ENCODE measurements at regions not wholly inside any gene's neighbourhood (a gene's known extent, or its start where the extent isn't known, plus 50 kb on each side); places are given as distances from the start of the nearest gene placed in this dataset.

DNA sequence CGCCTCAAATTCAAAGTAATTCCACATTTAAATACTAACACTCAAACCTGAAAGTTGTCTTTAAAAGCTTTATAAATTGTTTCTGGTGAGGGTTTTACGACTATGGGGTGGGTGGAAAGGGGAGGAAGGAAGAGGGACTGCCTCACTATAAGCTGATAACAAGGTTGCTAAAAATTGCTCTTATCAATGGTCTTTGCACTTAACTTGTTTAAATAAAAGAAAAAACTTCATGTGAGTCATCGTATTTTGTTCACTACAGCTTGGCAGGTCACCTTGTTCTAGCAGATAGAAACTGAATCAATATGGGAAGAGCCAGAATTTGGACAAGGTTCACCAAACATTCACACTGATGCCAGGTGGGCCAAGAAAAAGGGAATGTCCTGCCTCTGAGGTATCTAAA lies 129.2 kb downstream of the TES start:
- peak; percentile 44 for DNase-seq
- in situ Hi-C loops (cut with HindIII; ENCODE audit: low pct_ligation_motif_present, low pct_unique_long_range_greater_than_20kb, low sequenced_read_pairs), result no loop called here

DNA sequence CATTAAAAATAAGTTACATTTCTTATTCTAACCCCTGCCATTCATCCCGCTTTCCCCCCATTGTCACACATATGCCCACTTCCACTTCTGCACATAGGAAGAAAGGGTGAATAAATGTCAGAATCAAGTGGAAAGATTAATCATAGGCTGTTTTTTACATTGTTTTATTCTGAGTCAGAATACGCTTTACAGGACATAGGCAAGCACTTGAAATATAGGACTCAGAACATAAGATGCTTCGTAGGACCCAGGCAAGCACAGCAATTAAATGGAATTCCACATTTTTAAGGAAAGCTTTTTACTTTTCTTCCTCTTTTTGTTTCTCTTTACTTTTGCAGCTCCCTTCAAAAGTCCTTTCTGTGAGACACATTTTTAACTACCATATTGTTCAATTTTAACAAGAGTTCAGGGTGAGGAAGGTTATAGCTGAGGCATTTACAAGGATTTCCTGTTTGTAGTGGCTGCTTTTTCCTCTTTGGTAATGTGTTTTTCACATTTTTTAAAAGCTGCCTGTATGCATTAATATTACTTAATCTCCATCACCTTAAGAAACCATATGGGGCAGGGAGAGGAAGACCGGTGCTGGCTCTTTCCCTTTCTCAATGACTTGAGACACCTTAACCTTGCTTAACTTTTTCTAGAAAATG lies 130.0 kb downstream of the TES start:
- DNase-seq, result peak; percentile 82
- in situ Hi-C loops (cut with HindIII; ENCODE audit: low pct_ligation_motif_present, low pct_unique_long_range_greater_than_20kb, low sequenced_read_pairs), result no loop called here

DNA sequence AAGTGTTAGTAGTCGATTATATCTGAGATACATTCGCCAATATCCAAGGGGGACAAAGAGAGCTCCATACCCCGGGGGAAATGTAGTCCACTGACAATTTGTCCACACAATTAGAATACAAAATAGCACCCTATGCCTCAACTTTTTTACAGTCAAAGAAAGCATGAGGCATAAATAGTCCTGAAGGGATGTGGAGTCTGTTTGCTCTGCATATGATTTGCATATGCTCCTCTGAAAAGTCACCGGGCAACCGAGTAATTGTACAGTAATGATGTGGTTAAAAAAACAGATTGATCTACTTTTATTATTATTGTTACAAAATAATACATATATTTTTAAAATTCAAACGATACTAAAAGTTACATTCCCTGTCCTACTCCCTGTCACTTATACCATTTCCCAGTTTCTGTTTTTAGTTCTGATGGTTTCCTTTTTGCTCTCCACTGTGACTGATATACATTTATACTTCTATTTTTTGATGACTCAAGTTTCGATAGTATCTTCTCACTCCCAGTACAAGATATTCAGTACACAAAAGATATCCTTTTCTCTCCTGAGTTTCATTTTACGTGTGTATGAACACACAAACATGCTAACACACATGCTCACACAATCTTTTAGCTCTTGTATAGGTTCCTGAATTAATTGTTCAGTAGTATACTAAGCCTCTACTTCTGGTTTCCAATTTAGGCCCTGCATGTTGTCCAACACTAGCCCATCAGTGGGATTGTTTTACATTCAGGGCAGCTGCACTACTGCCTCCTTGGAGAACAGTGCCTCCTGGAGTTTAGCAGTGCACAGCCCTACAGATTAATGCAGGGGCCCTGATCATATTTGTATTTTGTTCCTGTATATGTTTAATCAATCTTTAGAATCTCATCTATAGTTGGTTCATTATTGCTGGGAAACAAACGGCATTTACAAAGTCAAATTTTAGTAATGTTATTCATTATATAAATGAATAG lies 130.9 kb downstream of the TES start:
- in situ Hi-C loops (cut with HindIII; ENCODE audit: low pct_ligation_motif_present, low pct_unique_long_range_greater_than_20kb, low sequenced_read_pairs), result no loop called here
- peak; percentile 68 for DNase-seq

DNA sequence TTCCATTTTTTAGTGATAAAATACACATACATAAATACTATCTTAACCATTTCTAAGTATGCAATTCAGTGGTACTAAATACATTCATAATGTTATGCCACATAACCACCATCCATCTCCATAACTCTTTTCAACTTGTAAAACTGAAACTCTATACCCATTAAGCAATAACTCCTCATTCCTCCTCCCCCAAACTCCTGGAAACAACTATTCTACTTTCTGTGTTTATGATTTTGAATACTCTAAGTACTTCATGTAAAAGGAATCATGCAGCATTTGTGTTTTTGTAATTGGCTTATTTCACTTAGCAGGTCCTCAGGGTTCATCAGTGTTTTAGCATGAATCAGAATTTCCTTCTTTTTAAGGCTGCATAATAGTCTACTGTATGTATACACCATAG lies 131.8 kb downstream of the TES start:
- in situ Hi-C loops (cut with HindIII; ENCODE audit: low pct_ligation_motif_present, low pct_unique_long_range_greater_than_20kb, low sequenced_read_pairs), result no loop called here
- DNase-seq, result no peak

DNA sequence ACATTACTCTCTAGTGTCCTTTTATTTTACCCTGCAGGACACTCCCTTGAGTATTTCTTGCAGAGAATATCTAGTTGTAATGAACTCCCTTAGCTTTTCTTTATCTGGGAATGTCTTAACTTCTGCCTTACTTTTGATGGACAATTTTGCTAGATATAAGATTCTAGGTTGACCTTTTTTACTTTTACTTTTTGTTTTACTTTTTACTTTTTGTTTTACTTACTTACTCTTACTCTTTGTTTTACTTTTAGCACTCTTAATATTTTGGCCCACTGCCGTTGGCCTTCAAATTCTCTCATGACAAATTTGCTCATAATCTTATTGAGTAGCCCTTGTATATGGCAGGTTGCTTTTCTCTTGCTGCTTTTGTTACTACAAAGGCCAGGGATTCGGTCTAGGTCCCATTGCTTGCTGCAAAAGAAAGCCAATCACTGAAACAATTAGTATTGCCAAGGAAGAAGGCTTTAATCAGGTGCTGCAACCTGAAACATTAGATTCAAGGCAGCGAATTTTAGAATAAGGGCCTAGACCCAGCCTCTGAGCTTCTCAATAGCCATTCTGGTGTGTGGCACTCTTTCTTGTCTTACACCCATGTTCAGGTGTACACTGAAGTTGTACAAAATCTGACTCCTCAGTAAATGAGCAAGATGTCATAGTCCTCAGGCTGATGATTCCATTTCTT lies 137.0 kb downstream of the TES start:
- no peak for DNase-seq
- in situ Hi-C loops (cut with HindIII; ENCODE audit: low pct_ligation_motif_present, low pct_unique_long_range_greater_than_20kb, low sequenced_read_pairs), result no loop called here

DNA sequence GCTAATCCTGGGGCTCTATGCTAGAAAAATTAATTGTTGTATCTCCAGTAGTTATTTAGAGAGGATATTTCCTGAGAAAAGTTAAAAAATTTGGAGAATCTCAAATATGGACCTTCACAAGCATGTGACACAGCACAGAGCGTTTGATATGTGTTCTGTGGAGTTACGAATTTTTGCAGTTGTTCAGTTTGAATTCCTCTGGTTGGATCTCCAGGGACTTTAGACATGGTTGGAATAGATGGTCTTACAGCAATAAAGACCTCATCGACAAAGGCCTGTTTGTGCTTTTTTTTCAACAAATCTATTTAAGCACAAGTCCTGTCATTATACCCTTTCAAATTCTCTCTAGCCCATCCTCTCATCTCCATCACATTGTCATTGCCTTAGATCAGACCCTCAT lies 138.0 kb downstream of the TES start:
- DNase-seq, result no peak
- in situ Hi-C loops (cut with HindIII; ENCODE audit: low pct_ligation_motif_present, low pct_unique_long_range_greater_than_20kb, low sequenced_read_pairs), result no loop called here

DNA sequence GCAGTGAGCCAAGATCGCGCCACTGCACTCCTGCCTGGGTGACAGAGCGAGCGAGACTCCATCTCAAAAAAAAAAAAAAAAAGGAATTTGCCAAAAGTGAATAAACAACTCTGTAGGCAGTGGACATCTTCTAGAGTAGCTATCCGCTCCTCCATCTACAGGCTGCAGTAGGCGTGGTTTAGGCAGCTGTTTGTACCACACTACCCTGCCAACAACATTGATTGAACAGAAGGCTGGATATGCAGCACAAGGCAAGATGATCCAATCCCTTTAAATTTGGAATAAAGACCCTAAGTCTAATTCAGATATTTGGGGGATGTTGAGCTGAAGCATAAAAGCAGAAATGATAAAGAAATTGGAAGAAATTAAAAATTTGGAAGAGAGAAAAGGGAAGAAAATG lies 141.6 kb downstream of the TES start:
- DNase-seq, result no peak
- in situ Hi-C loops (cut with HindIII; ENCODE audit: low pct_ligation_motif_present, low pct_unique_long_range_greater_than_20kb, low sequenced_read_pairs), result no loop called here

DNA sequence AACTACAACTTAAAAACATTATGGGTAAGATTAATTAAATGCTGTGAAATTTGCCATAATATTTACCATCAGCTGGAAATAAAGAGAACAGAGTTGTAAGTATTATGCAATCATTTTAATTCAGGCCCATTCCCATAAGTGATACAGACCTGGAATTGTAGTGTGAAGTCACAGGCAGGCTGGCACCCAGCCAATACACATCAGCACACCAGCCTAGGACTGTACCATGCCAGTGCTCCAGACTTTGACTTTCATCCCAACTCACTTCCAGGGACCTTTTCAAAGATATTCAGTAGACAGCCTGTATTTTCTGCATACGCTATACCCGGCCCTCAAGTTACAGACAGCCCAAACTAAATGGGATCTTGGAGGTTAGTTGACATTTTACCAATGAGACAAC lies 143.3 kb downstream of the TES start:
- in situ Hi-C loops (cut with HindIII; ENCODE audit: low pct_ligation_motif_present, low pct_unique_long_range_greater_than_20kb, low sequenced_read_pairs), result no loop called here
- no peak for DNase-seq

DNA sequence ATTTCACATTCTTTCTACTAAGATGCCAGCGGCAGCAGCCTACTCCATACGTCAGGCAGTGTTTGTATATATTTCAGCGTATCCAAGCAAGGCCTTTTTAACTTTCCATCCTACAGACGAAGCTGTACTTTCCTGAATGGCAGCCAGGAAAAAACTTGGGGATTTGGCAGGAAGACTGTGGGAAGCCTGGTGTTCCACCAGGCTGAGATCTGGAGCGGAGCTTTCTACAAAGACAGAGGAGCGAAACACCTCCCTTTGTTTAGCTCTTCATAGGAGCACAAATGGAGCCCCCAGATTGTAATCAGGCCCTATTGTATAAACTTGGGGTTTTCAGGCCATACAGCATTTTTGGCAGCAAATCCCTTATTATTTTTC lies 143.8 kb downstream of the TES start:
- no peak for DNase-seq
- in situ Hi-C loops (cut with HindIII; ENCODE audit: low pct_ligation_motif_present, low pct_unique_long_range_greater_than_20kb, low sequenced_read_pairs), result no loop called here

DNA sequence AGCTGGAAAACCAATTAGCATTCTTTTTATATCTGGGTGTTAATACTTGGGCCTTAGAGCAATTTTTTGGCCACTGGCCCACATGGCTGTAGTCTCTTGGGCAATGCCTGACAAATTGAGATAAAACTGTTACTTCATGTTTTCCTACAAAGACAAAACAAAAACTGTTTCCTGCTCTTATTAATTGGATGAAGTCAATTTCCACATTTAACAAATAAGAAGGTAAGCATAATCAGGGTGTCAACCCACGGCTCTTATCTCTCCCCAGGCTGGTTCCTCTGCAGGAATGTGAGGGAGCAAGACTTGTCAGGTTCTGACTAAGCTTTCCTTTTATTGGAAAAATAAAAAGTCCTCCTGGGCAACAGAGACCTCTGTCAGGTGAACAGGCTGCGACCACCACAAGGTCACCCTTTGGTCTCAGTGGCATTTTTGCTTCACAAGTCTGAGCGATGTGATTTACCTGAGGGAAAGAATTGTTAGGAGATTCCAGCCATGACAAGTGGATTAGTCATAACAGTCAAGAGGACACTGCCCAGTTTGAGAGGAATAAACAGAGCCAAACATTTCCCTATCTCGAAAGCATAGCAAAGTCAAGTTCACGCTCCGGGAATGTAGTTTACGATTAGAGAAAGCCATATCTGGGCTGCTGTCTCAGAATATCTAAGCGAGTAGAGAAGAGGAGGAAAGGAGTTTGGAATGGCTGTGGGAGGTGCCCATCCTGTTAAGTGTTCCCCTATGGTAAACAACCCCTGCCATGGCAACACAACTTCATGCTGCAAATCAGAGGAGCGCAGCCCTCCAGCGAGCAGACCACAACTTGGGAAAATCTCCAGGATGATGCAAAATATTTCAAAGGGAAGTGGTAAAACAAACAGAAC lies 144.4 kb downstream of the TES start:
- in situ Hi-C loops (cut with HindIII; ENCODE audit: low pct_ligation_motif_present, low pct_unique_long_range_greater_than_20kb, low sequenced_read_pairs), result no loop called here
- DNase-seq, result peak; percentile 99

DNA sequence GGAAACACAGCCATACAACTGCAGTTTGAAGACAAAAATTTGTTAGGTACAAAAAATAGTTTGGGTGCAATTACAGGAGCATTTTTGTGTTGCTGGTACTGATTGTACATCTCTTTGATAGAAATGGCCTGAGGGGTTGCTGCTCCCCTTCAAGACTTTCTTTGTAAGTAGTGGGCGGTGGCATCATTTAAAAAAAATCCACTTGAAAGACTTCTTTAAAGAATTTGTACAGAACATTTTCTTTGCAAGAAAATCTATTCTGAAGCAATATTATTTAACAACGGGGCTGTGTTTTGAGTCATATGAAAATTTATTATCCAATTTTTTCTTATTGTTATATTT lies 144.1 kb upstream of the CAV2 start:
- in situ Hi-C loops (cut with HindIII; ENCODE audit: low pct_ligation_motif_present, low pct_unique_long_range_greater_than_20kb, low sequenced_read_pairs), result no loop called here
- no peak for DNase-seq

DNA sequence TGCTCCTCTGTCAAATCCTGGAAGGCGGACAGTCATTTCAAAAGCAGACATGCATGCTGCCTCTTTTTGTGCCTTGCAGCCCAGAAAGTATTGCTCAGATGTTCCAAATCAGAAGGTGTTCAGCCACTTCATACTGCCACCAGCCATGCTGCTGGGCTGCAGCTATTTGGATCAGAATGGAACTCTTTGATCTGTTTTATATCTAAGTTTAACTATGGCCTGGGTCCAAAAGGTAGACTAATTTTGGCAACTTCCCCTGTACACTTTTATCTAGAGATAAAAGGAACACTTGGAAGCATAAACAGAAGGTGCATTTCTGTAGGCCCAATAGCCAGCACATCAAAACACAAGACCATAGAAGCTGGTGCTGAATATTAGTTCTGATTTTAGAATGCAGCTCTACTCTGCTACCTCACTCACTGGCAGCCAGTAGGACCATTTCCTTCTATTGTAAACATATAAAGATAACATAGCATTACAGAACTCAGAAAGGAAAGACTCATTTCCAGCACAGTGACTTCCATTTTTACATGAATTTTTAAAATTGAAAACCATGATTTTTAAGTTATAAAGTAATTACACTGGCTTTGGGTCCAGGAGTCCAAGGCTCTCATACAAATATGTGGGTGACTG lies 143.1 kb upstream of the CAV2 start:
- DNase-seq, result peak; percentile 21
- in situ Hi-C loops (cut with HindIII; ENCODE audit: low pct_ligation_motif_present, low pct_unique_long_range_greater_than_20kb, low sequenced_read_pairs), result no loop called here

DNA sequence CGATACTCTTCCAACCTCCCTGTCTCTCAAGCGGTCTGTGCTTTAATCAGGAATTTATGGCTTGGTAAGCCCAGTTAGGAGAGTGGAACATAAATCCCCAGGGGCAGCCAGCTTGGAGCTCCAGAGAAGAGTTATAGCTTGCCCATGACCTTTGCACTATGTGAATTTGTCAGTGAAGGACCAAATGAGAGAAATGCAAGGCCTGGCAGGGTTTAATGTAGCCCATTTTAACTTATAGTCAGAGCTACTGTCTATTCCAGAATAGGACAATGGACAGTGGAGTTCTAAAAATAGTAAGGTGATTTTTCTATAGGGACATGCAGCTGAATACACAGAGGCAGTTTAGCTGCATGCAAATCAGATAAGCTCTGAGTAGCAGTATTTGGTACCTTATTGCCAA lies 142.6 kb upstream of the CAV2 start:
- peak; percentile 26 for DNase-seq
- in situ Hi-C loops (cut with HindIII; ENCODE audit: low pct_ligation_motif_present, low pct_unique_long_range_greater_than_20kb, low sequenced_read_pairs), result no loop called here

DNA sequence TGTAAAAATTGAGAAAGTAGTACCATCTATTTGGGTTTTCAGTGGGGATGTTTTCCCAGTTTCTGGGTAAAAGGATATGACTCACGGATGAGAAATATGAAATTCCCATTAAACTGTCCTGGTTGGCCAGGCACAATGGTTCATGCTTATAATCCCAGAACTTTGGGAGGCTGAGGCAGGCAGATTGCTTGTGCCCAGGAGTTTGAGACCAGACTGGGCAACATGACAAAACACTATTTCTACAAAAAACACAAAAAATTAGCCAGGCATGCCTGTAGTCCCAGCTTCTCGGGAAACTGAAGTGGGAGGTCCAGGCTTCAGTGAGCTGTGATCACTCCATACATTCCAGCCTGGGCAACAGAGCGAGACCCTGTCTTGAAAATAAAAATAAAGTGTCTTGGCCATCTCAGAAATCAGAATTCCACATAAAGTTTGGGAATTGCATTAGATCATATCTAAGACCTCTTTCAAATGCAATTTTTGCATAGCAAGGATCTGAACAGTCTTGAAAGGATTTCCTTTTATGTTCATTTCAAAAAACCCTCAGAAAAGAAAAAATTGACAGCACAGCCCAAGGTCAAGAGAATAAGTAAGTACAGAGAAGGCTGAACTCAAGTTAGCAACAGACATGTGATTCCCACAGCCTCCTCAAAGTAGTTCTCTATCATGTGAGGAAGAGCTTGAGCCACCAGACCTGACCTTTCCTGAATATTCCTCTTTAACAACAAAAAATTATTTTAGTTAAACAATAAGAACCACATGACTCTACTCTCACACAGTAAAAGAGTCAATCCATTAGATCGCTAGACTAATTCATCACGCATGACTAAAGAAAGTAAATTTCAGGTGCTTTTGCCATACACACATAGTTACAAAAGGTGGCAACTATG lies 141.5 kb upstream of the CAV2 start:
- in situ Hi-C loops (cut with HindIII; ENCODE audit: low pct_ligation_motif_present, low pct_unique_long_range_greater_than_20kb, low sequenced_read_pairs), result no loop called here
- DNase-seq, result peak; percentile 72

DNA sequence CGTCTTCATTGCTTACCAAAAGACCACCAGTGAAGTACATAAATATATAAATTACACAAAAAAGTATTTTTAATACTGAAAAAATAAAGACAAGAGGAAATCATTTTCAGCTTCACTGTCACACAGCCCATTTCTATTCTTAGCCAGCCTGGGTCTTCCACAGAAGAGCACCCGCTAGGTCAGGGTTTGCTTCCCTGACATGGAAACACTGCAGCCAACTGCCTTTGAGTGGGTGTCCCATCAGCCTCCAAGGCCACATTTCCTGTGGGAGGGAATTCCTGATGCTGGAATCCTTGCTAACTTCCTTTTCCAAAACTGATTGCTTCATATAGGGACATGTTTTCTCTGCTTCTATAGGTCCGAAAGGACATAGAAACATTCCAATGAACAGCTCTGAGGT lies 137.8 kb upstream of the CAV2 start:
- DNase-seq, result no peak
- in situ Hi-C loops (cut with HindIII; ENCODE audit: low pct_ligation_motif_present, low pct_unique_long_range_greater_than_20kb, low sequenced_read_pairs), result no loop called here

DNA sequence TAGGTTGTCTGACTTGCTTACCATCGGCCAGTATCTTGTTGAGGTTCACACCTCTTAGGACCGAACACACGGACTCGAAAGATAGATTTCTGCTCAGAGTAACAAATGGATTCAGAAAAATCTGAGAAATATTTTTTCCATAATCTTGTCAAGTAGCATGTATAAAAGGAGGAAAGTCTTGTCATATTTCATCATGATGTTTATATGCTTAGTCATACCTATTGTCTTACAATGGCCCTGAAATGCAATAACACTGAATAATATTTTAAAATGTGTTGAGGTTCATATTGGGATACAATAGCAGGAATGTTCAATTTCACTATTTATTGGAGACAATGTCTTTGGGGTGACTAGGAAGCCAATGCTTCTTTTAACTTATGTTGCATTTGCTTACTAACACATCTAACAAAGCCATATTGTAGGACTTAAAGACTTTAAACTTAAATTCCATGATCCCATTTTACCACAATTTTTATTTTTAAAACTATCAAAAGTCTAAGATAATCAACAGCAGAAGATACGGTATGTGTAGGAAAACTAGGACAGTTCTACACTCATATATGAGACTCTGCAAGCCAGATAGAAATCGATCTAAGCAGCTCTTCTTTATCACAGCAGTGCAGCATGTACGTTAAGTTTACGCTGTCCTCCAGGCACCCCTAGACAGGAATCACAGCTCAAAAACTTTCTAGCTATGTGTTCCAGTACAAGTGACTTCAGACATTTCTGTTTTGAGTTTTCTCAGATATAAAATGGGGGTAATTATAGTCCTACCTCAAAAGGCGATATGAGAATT lies 135.7 kb upstream of the CAV2 start:
- in situ Hi-C loops (cut with HindIII; ENCODE audit: low pct_ligation_motif_present, low pct_unique_long_range_greater_than_20kb, low sequenced_read_pairs), result no loop called here
- DNase-seq, result no peak

DNA sequence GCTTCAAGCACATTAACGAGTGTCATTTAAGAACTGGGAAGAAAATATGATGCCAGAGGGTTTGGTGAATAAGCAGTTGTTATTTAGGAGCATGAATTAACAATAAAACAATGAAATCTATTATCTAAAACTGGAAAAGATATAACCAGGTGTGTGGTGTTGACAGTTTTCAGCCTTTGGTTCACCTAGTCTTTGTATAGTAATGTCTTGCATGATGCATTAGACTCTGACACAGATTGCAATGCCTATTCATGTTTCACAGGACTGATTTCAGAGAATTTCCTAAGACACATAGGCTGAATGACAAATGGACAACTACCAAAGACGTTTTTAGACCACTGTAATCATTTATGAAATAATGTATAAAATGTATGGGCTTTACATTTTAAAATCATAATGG lies 135.1 kb upstream of the CAV2 start:
- DNase-seq, result no peak
- in situ Hi-C loops (cut with HindIII; ENCODE audit: low pct_ligation_motif_present, low pct_unique_long_range_greater_than_20kb, low sequenced_read_pairs), result no loop called here
